ENCODE measurements at regions not wholly inside any gene's neighbourhood (a gene's known extent, or its start where the extent isn't known, plus 50 kb on each side); places are given as distances from the start of the nearest gene placed in this dataset.

- TF ChIP-seq POLR2A (IDR thresholded peaks at IDR 0.05) = no peak
- no peak for TF ChIP-seq CTCF (IDR thresholded peaks at IDR 0.05)
Observed at GRCh38 chr1:200247518-200247917, 162.3 kb downstream of the ZNF281 start.
